NT2/D1 (cell line): ENCODE measurements at regions not wholly inside any gene's neighbourhood (a gene's known extent, or its start where the extent isn't known, plus 50 kb on each side); places are given as distances from the start of the nearest gene placed in this dataset.

ENCODE experiments used
- DNase-seq: peaks from one replicate; pipeline ENCODE4 v3.0.0-alpha.2; 2011; ENCODE audit warnings: low read depth, low spot score
- H3K27me3 ChIP-seq: 2 replicates; pipeline ENCODE4 v1.6.0; 2011; ENCODE audit warnings: mild to moderate bottlenecking; ENCODE audit not compliant: insufficient read length, insufficient read depth
- H3K36me3 ChIP-seq: 2 replicates; pipeline ENCODE4 v1.6.1; 2011; ENCODE audit warnings: mild to moderate bottlenecking, low read length, mixed read lengths; ENCODE audit not compliant: insufficient read depth, insufficient read length
- H3K4me1 ChIP-seq: 2 replicates; pipeline ENCODE4 v1.5.1; 2011; ENCODE audit not compliant: insufficient read depth, insufficient read length
- H3K4me3 ChIP-seq: 2 replicates; pipeline ENCODE4 v1.5.1; 2011; ENCODE audit warnings: low read depth; ENCODE audit not compliant: insufficient read length
- H3K9ac ChIP-seq: 2 replicates; pipeline ENCODE4 v1.6.0; 2011; ENCODE audit warnings: low read depth; ENCODE audit not compliant: insufficient read length
- H3K9me3 ChIP-seq: 2 replicates; pipeline ENCODE4 v1.5.1; 2011; ENCODE audit warnings: mild to moderate bottlenecking, low read length; ENCODE audit not compliant: insufficient read depth
- SUZ12 ChIP-seq: IDR thresholded peaks from 2 replicates; pipeline ENCODE4 v1.6.1; 2011; ENCODE audit not compliant: insufficient read length, insufficient read depth; ENCODE audit errors: extremely low read depth
- YY1 ChIP-seq: IDR thresholded peaks from 2 replicates; pipeline ENCODE4 v1.6.1; 2011; ENCODE audit not compliant: insufficient read length, insufficient read depth
- ZNF274 ChIP-seq: IDR thresholded peaks from 2 replicates; pipeline ENCODE4 v1.6.1; 2011; ENCODE audit warnings: mild to moderate bottlenecking, low read depth, low read length

DNA sequence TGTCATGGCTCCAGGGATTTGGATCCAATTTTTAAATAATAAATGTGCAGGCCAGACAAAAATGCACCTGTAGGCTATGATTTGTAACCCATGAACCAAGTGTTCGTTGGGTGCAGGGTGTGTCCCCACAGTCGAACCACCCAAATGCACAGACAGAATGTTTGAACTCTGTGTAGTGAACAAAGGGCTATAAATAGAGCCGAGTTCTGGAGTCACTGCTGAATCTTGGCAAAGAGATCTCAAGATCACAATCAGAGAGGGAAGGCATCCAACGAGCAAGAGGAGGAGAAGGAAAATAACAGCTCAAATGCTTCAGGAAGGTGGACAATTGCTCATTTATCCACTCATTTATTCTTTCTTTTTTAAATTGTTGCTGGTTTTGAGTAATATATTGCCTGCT is 547.9 kb downstream of the FGF9 start:
- Histone ChIP-seq H3K4me1 (peaks cover 2% of the 10 kb centered on the region), H3K9ac (no peak overlapping the region), H3K27me3 (no peaks in the 10 kb centered on the region), H3K9me3 (no peaks in the 10 kb centered on the region), H3K36me3 (no peaks in the 10 kb centered on the region), H3K4me3 (no peak overlapping the region)
- DNase-seq, result no peak
- TF ChIP-seq ZNF274 (no peak), YY1 (no peak), SUZ12 (no peak)

- Histone ChIP-seq H3K4me3 (no peak overlapping the region), H3K36me3 (no peaks in the 10 kb centered on the region), H3K4me1 (peaks cover 2% of the 10 kb centered on the region), H3K27me3 (no peaks in the 10 kb centered on the region), H3K9me3 (no peaks in the 10 kb centered on the region), H3K9ac (no peak overlapping the region)
- TF ChIP-seq YY1, result no peak
- TF ChIP-seq ZNF274, result no peak
- no peak for TF ChIP-seq SUZ12
- no peak for DNase-seq
Measured at GRCh38 chr13:22219709-22220108, 548.8 kb downstream of the FGF9 start.

GRCh38 chr13:22220151-22221135 is 549.6 kb downstream of the FGF9 start:
- Histone ChIP-seq H3K9me3 (no peaks in the 10 kb centered on the region), H3K4me3 (no peak overlapping the region)
- no peak for DNase-seq

DNA sequence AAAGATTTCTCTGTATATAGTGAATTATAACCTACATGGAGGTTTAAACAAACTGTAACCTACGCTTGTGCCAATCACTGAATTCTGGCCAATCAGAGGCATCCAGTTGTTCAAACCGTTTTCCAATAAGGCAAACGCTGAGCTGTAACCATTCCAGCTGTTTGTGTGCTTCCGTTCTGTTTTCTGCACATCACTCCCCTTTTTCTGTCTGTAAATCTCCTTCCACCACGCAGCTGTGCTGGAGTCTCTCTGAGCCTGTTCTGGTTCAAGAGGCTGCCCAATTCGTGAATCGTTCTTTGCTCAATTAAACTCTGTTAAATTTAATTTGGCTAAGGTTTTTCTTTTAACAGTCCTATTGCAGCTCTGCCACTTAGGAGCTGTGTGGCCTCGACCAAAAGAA is 552.5 kb downstream of the FGF9 start:
- no peak overlapping the region for H3K9ac ChIP-seq
- peaks cover 2% of the 10 kb centered on the region for H3K4me1 ChIP-seq
- no peak for DNase-seq
- no peaks in the 10 kb centered on the region for H3K27me3 ChIP-seq
- no peaks in the 10 kb centered on the region for H3K36me3 ChIP-seq
- H3K4me3 ChIP-seq, result no peak overlapping the region
- no peaks in the 10 kb centered on the region for H3K9me3 ChIP-seq
- TF ChIP-seq ZNF274, result no peak
- TF ChIP-seq YY1, result no peak
- TF ChIP-seq SUZ12, result no peak

More at GRCh38 chr13:22220151-22221135, 549.6 kb downstream of the FGF9 start:
- no peak overlapping the region for H3K9ac ChIP-seq
- TF ChIP-seq SUZ12 (no peak), YY1 (no peak), ZNF274 (no peak)
- H3K27me3 ChIP-seq, result no peaks in the 10 kb centered on the region
- H3K4me1 ChIP-seq, result peaks cover 2% of the 10 kb centered on the region
- no peaks in the 10 kb centered on the region for H3K36me3 ChIP-seq

- Histone ChIP-seq H3K36me3 (no peaks in the 10 kb centered on the region), H3K4me1 (no peaks in the 10 kb centered on the region), H3K9ac (no peak overlapping the region), H3K27me3 (no peaks in the 10 kb centered on the region), H3K4me3 (no peak overlapping the region), H3K9me3 (no peaks in the 10 kb centered on the region)
- TF ChIP-seq ZNF274, result no peak
- no peak for TF ChIP-seq YY1
- TF ChIP-seq SUZ12, result no peak
- DNase-seq, result no peak
Measured at GRCh38 chr13:22226086-22226485, 555.2 kb downstream of the FGF9 start.

DNA sequence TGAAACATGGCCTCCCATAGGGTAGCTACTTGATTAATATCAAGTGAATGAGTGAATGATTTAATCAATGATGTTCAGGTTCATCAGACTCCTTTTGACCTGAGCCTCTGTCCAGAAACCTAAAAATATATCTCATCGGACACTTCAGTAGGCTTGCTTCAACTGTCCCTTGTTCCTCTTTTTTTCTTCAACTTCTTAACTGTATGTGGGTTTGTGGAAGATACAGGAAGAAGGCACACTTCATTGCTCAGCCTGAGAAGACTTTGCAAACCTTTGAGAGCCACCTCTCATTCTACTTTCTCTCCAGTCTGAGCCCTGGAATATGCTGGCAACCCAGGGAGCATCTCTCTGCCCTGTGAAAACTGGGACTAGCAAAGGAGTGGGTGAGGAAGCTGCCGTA is 557.0 kb downstream of the FGF9 start:
- Histone ChIP-seq H3K9me3 (no peaks in the 10 kb centered on the region), H3K4me1 (no peaks in the 10 kb centered on the region), H3K36me3 (no peaks in the 10 kb centered on the region), H3K9ac (no peak overlapping the region), H3K4me3 (no peak overlapping the region), H3K27me3 (no peaks in the 10 kb centered on the region)
- TF ChIP-seq ZNF274, result no peak
- TF ChIP-seq YY1, result no peak
- no peak for TF ChIP-seq SUZ12
- DNase-seq, result no peak

DNA sequence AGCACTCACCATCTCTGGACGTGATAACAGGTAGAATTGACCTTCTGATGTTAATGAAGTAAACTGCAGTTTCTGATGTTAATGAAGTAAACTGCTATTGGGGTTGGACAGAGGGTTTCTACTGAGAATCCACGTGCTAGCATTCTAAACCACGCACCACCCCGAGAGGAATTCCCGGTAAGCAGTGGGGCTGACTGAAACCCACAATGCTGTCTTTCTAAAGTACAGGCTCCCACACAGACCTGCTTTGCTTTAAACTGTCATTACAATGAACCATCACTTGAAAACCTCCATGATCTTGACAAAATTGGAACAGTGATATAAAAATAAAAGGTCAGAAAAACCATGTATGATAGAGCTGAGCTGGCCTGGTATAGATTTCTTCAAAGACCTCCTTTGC is 559.0 kb downstream of the FGF9 start:
- H3K4me1 ChIP-seq, result no peaks in the 10 kb centered on the region
- TF ChIP-seq ZNF274, result no peak
- no peak for TF ChIP-seq YY1
- TF ChIP-seq SUZ12, result no peak

More for the DNA sequence above, 559.0 kb downstream of the FGF9 start:
- Histone ChIP-seq H3K27me3 (no peaks in the 10 kb centered on the region), H3K4me3 (no peak overlapping the region), H3K36me3 (no peaks in the 10 kb centered on the region), H3K9ac (no peak overlapping the region), H3K9me3 (no peaks in the 10 kb centered on the region)
- DNase-seq, result no peak
